ENCODE measurements at regions not wholly inside any gene's neighbourhood (a gene's known extent, or its start where the extent isn't known, plus 50 kb on each side); places are given as distances from the start of the nearest gene placed in this dataset.

GRCh38 chr6:74091794-74092157 lies 395.8 kb downstream of the CD109 start:
- no peak for TF ChIP-seq CTCF (conservative IDR thresholded peaks at IDR 0.05; ENCODE audit: control insufficient read depth, insufficient read depth, low read depth, low read length)
- H3K4me3 ChIP-seq (ENCODE audit: control insufficient read depth, low read depth, low read length) = no peak overlapping the region
- no peak for DNase-seq (ENCODE audit: low read depth)

GRCh38 chr6:74091136-74091793 lies 395.3 kb downstream of the CD109 start:
- DNase-seq (ENCODE audit: low read depth) = peak; percentile 64
- no peak overlapping the region for H3K4me3 ChIP-seq (ENCODE audit: control insufficient read depth, low read depth, low read length)
- TF ChIP-seq CTCF (conservative IDR thresholded peaks at IDR 0.05; ENCODE audit: control insufficient read depth, insufficient read depth, low read depth, low read length) = peak; percentile 67

GRCh38 chr6:74087899-74088298 lies 391.9 kb downstream of the CD109 start:
- TF ChIP-seq CTCF (conservative IDR thresholded peaks at IDR 0.05; ENCODE audit: control insufficient read depth, insufficient read depth, low read depth, low read length) = peak; percentile 4
- DNase-seq (ENCODE audit: low read depth) = peak; percentile 48
- H3K4me3 ChIP-seq (ENCODE audit: control insufficient read depth, low read depth, low read length) = no peak overlapping the region

GRCh38 chr6:74075896-74076295 lies 379.9 kb downstream of the CD109 start:
- no peak overlapping the region for H3K4me3 ChIP-seq (ENCODE audit: control insufficient read depth, low read depth, low read length)
- TF ChIP-seq CTCF (conservative IDR thresholded peaks at IDR 0.05; ENCODE audit: control insufficient read depth, insufficient read depth, low read depth, low read length) = no peak
- no peak for DNase-seq (ENCODE audit: low read depth)

- TF ChIP-seq CTCF (conservative IDR thresholded peaks at IDR 0.05; ENCODE audit: control insufficient read depth, insufficient read depth, low read depth, low read length) = no peak
- no peak overlapping the region for H3K4me3 ChIP-seq (ENCODE audit: control insufficient read depth, low read depth, low read length)
- peak; percentile 88 for DNase-seq (ENCODE audit: low read depth)
Observed at GRCh38 chr6:74075323-74075722, 379.3 kb downstream of the CD109 start.

- TF ChIP-seq CTCF (conservative IDR thresholded peaks at IDR 0.05; ENCODE audit: control insufficient read depth, insufficient read depth, low read depth, low read length) = no peak
- no peak for DNase-seq (ENCODE audit: low read depth)
- H3K4me3 ChIP-seq (ENCODE audit: control insufficient read depth, low read depth, low read length) = no peak overlapping the region
Observed at GRCh38 chr6:74074645-74075044, 378.6 kb downstream of the CD109 start.

- DNase-seq (ENCODE audit: low read depth) = peak; percentile 82
- no peak for TF ChIP-seq CTCF (conservative IDR thresholded peaks at IDR 0.05; ENCODE audit: control insufficient read depth, insufficient read depth, low read depth, low read length)
- H3K4me3 ChIP-seq (ENCODE audit: control insufficient read depth, low read depth, low read length) = no peak overlapping the region
Observed at GRCh38 chr6:74073999-74074398, 378.0 kb downstream of the CD109 start.

Measured in fibroblast of mammary gland (primary cell).